ENCODE measurements at regions not wholly inside any gene's neighbourhood (a gene's known extent, or its start where the extent isn't known, plus 50 kb on each side); places are given as distances from the start of the nearest gene placed in this dataset.

- no peak for DNase-seq (ENCODE audit: low read depth in 2 of 2)
Measured at GRCh38 chr10:36375107-36375506, 733.0 kb upstream of the FZD8 start.

GRCh38 chr10:36373424-36374096 lies 731.5 kb upstream of the FZD8 start:
- DNase-seq (ENCODE audit: low read depth in 2 of 2): no peak

- no peak for DNase-seq (ENCODE audit: low read depth in 2 of 2)
Measured at GRCh38 chr10:36367362-36367761, 725.3 kb upstream of the FZD8 start.

- no peak for DNase-seq (ENCODE audit: low read depth in 2 of 2)
Measured at GRCh38 chr10:36366843-36367242, 724.7 kb upstream of the FZD8 start.

GRCh38 chr10:36366065-36366464 lies 724.0 kb upstream of the FZD8 start:
- DNase-seq (ENCODE audit: low read depth in 2 of 2): no peak

GRCh38 chr10:36362257-36362656 lies 720.2 kb upstream of the FZD8 start:
- no peak for DNase-seq (ENCODE audit: low read depth in 2 of 2)

- no peak for DNase-seq (ENCODE audit: low read depth in 2 of 2)
Measured at GRCh38 chr10:36358736-36359135, 716.6 kb upstream of the FZD8 start.

GRCh38 chr10:36354633-36355032 lies 712.5 kb upstream of the FZD8 start:
- no peak for DNase-seq (ENCODE audit: low read depth in 2 of 2)

- no peak for DNase-seq (ENCODE audit: low read depth in 2 of 2)
Measured at GRCh38 chr10:36351159-36351558, 709.1 kb upstream of the FZD8 start.

GRCh38 chr10:36349445-36350078 lies 707.5 kb upstream of the FZD8 start:
- DNase-seq (ENCODE audit: low read depth in 2 of 2): no peak

GRCh38 chr10:36345807-36346206 lies 703.7 kb upstream of the FZD8 start:
- DNase-seq (ENCODE audit: low read depth in 2 of 2): no peak

- no peak for DNase-seq (ENCODE audit: low read depth in 2 of 2)
Measured at GRCh38 chr10:36345175-36345533, 703.1 kb upstream of the FZD8 start.

GRCh38 chr10:36344240-36345174 lies 702.4 kb upstream of the FZD8 start:
- DNase-seq (ENCODE audit: low read depth in 2 of 2): no peak

GRCh38 chr10:36342781-36343180 lies 700.7 kb upstream of the FZD8 start:
- no peak for DNase-seq (ENCODE audit: low read depth in 2 of 2)

- DNase-seq (ENCODE audit: low read depth in 2 of 2): no peak
Measured at GRCh38 chr10:36341471-36341870, 699.4 kb upstream of the FZD8 start.

GRCh38 chr10:36336315-36336714 lies 694.2 kb upstream of the FZD8 start:
- no peak for DNase-seq (ENCODE audit: low read depth in 2 of 2)

- no peak for DNase-seq (ENCODE audit: low read depth in 2 of 2)
Measured at GRCh38 chr10:36333446-36333845, 691.4 kb upstream of the FZD8 start.

- DNase-seq (ENCODE audit: low read depth in 2 of 2): no peak
Measured at GRCh38 chr10:36332926-36333325, 690.8 kb upstream of the FZD8 start.

GRCh38 chr10:36331121-36331520 lies 689.0 kb upstream of the FZD8 start:
- no peak for DNase-seq (ENCODE audit: low read depth in 2 of 2)

GRCh38 chr10:36325815-36326214 lies 683.7 kb upstream of the FZD8 start:
- DNase-seq (ENCODE audit: low read depth in 2 of 2): no peak

- DNase-seq (ENCODE audit: low read depth in 2 of 2): no peak
Measured at GRCh38 chr10:36324831-36325230, 682.7 kb upstream of the FZD8 start.

- no peak for DNase-seq (ENCODE audit: low read depth in 2 of 2)
Measured at GRCh38 chr10:36313142-36313541, 671.0 kb upstream of the FZD8 start.

- no peak for DNase-seq (ENCODE audit: low read depth in 2 of 2)
Measured at GRCh38 chr10:36303896-36304295, 661.8 kb upstream of the FZD8 start.

Measured in stimulated activated CD4-positive, alpha-beta T cell treated with anti-CD3 and anti-CD28 coated beads, Interleukin-4, amount 100 ng/mL, for 48 hours (primary cell).